ENCODE measurements at regions not wholly inside any gene's neighbourhood (a gene's known extent, or its start where the extent isn't known, plus 50 kb on each side); places are given as distances from the start of the nearest gene placed in this dataset.

DNA sequence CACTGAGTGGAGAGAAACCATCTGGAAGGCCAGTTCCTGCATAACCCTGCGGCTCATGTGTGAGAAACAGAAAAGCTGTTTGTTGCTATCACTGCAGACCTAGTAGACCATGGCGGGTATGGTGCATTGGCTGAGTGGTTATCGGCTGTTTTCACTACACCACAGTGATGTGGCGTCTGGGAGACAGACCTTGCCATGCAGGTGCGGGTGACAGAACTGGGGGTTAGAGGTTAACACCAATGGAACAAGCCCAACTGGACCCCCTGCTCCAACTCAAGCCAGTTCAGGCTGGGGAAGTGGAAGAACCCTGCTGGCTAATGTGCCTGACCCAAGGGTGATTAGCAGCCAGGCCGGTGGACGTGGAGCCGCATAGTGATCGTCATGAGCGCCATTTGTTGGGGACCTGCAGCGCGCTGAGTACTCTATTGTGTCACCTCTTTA lies 91.9 kb downstream of the IRF8 start:
- DNase-seq (ENCODE audit: low read depth in 2 of 2): no peak

- no peak for DNase-seq (ENCODE audit: low read depth in 2 of 2)
Observed at GRCh38 chr16:85991425-85991824, 92.5 kb downstream of the IRF8 start.

GRCh38 chr16:85991856-85992255 lies 92.9 kb downstream of the IRF8 start:
- DNase-seq (ENCODE audit: low read depth in 2 of 2): no peak

DNA sequence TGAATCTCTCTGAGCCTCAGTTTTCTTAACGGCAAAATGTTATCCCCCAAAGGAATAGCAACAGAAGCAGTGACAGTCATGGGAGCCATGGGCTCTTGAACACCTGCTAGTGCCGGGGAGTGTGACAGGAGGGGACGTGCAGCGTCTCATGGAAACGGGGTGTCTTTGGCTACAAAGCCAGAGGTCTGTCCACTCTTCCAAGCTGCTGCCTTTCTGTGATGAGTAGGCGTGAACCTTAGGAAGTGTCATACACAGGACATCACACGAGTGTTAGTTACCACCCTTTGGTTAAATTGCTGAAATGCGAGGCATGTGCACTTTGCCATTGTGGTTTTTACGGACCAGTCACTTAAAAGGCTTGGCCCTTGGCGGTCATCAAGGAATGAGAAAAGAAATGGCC lies 93.4 kb downstream of the IRF8 start:
- no peak for DNase-seq (ENCODE audit: low read depth in 2 of 2)

DNA sequence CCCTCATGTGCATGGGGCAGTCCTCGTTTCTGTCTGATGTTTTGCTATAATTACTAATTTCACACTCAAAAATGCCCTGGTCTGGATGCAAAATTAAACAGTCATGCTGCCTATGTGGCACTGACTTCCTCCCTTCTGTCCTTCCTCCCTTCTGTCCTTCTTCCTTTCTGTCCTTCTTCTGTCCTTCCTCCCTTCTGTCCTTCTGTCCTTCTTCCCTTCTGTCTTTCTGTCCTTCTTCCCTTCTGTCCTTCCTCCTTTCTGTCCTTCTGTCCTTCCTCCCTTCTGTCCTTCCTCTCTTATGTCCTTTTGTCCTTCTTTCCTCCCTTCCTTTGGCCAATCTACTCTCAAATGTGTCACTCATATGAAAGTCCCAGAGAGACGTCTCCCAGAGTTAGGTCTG lies 93.8 kb downstream of the IRF8 start:
- no peak for DNase-seq (ENCODE audit: low read depth in 2 of 2)

- DNase-seq (ENCODE audit: low read depth in 2 of 2): no peak
Observed at GRCh38 chr16:85994492-85995490, 95.8 kb downstream of the IRF8 start.

GRCh38 chr16:85995541-85996423 lies 96.8 kb downstream of the IRF8 start:
- DNase-seq (ENCODE audit: low read depth in 2 of 2): no peak

DNA sequence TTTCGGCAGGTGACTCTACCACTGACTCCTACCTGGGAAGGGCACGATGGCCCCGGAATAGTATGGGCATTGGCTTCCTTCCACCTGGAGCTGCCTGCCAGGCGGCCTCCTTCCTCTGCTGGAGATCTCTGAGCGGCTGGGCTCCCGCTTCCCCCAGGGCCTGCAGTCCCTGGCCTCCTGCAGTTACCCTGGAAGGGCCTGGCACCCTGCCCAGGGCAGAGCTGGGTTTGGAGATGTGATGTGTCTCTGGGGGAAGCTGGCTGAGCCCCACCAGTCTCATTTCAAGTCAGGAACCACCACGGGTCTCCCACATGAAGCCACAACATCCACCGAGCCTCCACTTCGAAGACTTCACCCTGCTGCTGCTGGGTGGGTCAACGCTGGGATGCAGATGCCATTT lies 97.9 kb downstream of the IRF8 start:
- no peak for DNase-seq (ENCODE audit: low read depth in 2 of 2)

DNA sequence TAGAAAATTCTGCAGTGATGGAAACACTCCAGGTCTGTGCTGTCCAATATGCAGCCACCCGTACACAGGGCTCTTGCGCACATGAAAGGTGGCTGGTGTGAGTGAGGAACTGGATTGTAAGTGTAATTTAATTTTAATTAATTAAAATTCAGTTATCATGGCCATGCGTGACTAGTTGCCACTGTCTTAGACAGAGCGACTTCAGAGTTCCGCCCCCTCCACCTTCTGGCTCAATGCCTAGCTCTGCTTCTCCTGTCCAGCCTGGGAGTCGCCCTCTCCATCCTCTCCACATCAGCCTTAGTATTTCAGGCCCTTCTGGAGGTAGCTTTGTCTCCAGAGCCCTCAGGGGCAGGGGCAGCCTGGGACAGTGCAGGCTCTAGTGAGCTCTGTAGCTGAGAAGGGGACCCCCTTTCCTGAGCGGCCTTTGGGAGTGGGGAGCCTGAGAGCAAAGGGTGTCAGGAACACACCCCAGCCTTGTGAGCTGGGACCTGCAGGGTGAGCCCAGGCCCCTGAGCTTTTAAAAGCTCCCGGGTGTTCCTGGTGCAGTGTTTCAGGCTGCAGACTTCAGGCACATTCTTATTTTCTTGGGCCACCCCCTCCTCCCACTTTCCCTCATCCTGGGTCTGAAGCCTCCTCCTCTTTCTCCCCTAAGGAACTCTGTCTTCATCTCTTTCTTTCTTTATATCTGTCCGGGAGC lies 99.4 kb downstream of the IRF8 start:
- DNase-seq (ENCODE audit: low read depth in 2 of 2): no peak

DNA sequence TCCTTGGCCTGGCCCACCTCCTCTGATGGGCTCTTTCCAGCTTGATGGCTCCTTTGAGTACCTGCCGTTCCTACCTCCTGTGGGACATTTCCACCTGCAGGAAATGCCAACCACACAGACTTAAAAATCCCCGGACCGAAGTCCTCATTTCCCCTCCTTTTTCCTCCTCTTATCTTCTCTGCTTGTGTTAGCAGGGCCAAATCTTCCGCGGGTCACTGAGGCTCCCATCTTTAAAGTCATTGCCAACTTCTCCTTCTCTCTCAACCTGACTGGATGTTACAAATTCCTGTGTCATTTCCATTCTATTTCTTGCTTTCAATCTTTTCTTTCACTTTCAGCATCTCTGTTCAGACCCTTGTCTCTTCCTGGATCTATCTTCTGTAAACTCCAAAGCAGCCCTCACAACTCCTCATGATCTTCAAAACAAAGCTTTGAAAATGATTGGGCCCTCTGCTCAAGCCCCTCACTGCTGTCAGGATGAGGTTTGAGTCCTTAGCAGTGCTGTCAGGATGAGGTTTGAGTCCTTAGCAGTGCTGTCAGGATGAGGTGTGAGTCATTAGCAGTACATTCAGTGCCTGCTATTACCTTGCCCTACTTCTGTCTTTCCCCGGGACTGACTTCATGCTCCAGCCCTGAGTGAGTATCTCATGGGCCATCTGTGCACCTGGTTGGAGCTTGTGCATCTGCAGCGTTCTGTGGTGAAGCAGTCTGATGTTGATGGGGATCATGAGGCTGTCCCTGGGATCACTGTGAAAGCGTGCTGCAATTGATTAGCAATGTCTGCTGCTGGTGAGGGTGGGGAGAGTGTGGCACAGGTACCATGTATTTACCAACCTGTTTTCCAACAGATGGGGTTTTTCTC lies 100.1 kb downstream of the IRF8 start:
- DNase-seq (ENCODE audit: low read depth in 2 of 2): no peak

- DNase-seq (ENCODE audit: low read depth in 2 of 2): no peak
Observed at GRCh38 chr16:85999778-86000177, 100.8 kb downstream of the IRF8 start.

DNA sequence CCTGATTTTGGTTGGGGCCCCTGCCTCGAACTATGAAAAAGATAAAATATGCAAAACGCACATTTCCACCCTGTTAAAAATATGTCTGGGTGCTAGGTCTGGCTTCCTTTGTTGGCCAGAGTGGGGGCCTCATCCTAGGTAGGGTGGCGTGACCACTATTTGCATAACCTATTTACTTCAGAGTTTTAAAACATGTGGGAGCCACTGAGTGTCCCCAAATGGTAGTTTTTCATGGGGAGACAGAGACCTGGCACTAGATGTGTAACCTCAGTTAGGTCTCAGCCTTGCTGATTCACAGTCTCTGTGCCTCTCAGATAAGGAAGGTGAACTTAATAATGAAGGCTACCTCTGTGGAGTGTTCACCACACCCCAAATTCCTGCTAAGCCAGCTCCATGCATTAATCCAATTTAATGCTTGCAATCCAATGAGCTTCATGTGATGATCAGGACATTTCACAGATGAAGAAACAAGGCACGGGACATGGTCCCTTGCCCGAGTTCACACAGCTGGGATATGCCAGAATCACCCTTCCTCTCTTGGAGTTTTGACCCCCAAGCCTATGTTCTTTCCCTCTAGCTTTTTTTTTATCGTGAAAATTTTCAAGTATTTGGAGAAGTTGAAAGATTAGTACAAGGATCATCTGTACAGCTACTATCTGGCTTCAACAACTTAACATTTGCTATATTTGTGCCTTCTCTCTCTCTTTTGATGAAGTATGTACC lies 103.4 kb downstream of the IRF8 start:
- DNase-seq (ENCODE audit: low read depth in 2 of 2): no peak

GRCh38 chr16:86007524-86007923 lies 108.6 kb downstream of the IRF8 start:
- DNase-seq (ENCODE audit: low read depth in 2 of 2): no peak

DNA sequence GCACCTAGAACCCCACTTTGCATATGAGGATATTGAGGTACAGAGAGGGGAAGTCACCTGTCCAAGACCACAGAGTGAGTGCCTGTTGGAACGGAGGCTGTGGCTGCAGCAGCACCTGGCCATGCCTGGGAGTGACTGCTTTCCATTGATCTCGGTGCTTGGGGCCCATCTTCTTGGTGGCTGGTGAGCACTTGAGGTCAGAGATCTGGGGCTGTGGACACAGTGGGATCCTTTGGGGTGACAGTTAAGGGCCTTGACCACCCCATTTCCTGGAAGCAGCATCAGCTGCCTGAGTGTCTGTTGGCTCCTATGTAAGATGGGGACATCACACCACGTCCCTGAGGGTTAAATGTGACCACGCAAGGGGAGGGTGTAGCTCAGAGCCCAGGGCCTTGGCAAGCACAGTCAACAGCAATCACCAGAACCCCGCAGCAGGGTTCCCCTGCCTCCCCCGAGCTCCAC lies 111.7 kb downstream of the IRF8 start:
- no peak for DNase-seq (ENCODE audit: low read depth in 2 of 2)

DNA sequence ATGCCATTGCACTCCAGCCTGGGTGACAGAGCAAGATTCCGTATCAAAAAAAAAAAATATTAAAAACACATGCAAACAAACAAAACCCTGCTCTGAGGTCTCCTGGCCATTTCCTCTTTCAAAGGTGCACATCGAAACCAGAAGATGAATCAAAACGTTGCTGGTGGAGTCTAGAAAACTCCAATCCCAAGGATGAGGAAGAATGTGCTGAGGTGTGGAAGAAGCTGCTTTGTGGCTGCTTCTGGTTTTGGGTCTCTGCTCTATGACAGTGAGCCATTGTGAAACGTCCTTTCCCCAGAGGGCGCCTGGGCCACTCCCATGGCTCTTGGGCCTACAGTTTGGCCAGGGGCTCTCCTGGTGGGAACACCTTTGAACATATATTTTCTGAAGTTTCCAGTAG lies 112.6 kb downstream of the IRF8 start:
- DNase-seq (ENCODE audit: low read depth in 2 of 2): no peak

DNA sequence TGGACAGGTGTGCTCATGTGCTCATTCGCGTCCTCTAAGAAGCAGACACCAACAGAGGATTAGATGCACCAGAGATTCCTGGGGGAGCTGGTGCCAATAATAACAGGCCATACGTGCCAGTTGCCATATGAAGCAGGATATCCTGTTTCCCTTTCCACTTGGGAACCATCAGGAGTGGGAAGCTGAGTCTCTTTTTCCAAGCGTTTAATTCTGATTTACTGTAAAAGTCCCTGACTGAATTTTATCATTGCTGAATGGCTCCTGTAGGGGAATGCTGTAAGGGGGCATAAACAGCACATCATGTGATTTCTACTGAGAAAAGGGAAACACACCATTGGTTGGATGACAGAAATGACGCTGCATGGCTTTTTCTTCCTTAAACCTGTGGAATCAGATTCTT lies 113.3 kb downstream of the IRF8 start:
- no peak for DNase-seq (ENCODE audit: low read depth in 2 of 2)

- no peak for DNase-seq (ENCODE audit: low read depth in 2 of 2)
Observed at GRCh38 chr16:86013867-86014266, 114.9 kb downstream of the IRF8 start.

DNA sequence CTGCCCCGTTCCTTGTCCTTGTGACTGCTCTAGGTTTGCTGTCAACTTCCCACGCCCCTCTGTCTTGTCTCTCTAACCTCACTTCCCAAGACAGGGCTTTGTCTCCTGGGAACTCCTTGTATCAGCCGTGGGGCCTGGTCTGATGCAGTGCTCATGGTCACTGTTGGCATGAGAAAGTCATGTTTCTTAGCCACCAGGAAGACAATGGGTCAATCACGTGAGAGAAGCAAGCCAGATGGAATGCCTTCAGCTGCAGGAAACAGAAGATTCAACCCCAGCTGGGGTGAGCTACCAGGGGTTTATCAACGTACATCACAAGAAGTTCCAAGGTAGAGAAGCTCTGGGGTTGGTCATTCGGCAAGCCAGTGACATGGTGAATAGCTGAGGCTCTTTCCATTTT lies 116.6 kb downstream of the IRF8 start:
- DNase-seq (ENCODE audit: low read depth in 2 of 2): no peak

- DNase-seq (ENCODE audit: low read depth in 2 of 2): peak in 1 of 2 donors; percentile 6
Observed at GRCh38 chr16:86016201-86016965, 117.4 kb downstream of the IRF8 start.

All from stimulated activated CD8-positive, alpha-beta memory T cell treated with anti-CD3 and anti-CD28 coated beads, Interleukin-7, amount 100 ng/mL, for 1 hour (primary cell).